NCI-H345 (cell line): ENCODE measurements at regions not wholly inside any gene's neighbourhood (a gene's known extent, or its start where the extent isn't known, plus 50 kb on each side); places are given as distances from the start of the nearest gene placed in this dataset.
"Not testable (repeated sequence)": the region's sequence is repeated elsewhere in the genome, so short reads cannot be mapped to it uniquely, and the experiment has no call there.

Source experiments
- DNase-seq: peaks from one replicate; lab custom pipeline; 2025; lab: John Stamatoyannopoulos, UW

GRCh38 chr6:66145867-66146266, 438.8 kb upstream of the EYS start:
- no peak for DNase-seq

GRCh38 chr6:66134021-66134420, 427.0 kb upstream of the EYS start:
- no peak for DNase-seq

- no peak for DNase-seq
Measured at GRCh38 chr6:66128656-66129055, 421.6 kb upstream of the EYS start.

GRCh38 chr6:66128243-66128642, 421.2 kb upstream of the EYS start:
- no peak for DNase-seq

- DNase-seq: no peak
Measured at GRCh38 chr6:66127061-66127460, 420.0 kb upstream of the EYS start.

- no peak for DNase-seq
Measured at GRCh38 chr6:66126358-66126757, 419.3 kb upstream of the EYS start.

- peak; percentile 40 for DNase-seq
Measured at GRCh38 chr6:66103954-66104353, 396.9 kb upstream of the EYS start.

GRCh38 chr6:66103354-66103753, 396.3 kb upstream of the EYS start:
- DNase-seq: no peak

GRCh38 chr6:66096679-66097078, 389.7 kb upstream of the EYS start:
- DNase-seq: no peak

GRCh38 chr6:66094615-66095014, 387.6 kb upstream of the EYS start:
- DNase-seq: no peak

GRCh38 chr6:66092306-66092705, 385.3 kb upstream of the EYS start:
- not testable (repeated sequence) for DNase-seq

GRCh38 chr6:66086532-66086931, 379.5 kb upstream of the EYS start:
- no peak for DNase-seq

GRCh38 chr6:66082914-66083313, 375.9 kb upstream of the EYS start:
- DNase-seq: no peak

GRCh38 chr6:66068907-66069306, 361.9 kb upstream of the EYS start:
- DNase-seq: no peak

GRCh38 chr6:66068033-66068432, 361.0 kb upstream of the EYS start:
- no peak for DNase-seq

GRCh38 chr6:66065313-66065712, 358.3 kb upstream of the EYS start:
- no peak for DNase-seq

GRCh38 chr6:66057034-66057433, 350.0 kb upstream of the EYS start:
- DNase-seq: no peak

GRCh38 chr6:66054967-66055366, 347.9 kb upstream of the EYS start:
- DNase-seq: no peak

GRCh38 chr6:66051812-66052211, 344.8 kb upstream of the EYS start:
- no peak for DNase-seq

- no peak for DNase-seq
Measured at GRCh38 chr6:66048684-66049474, 341.9 kb upstream of the EYS start.

GRCh38 chr6:66032626-66033025, 325.6 kb upstream of the EYS start:
- no peak for DNase-seq

GRCh38 chr6:66029391-66029790, 322.4 kb upstream of the EYS start:
- no peak for DNase-seq

- DNase-seq: no peak
Measured at GRCh38 chr6:65999288-65999791, 292.3 kb upstream of the EYS start.

- DNase-seq: no peak
Measured at GRCh38 chr6:65998544-65998943, 291.5 kb upstream of the EYS start.
